IMR-90 (cell line): ENCODE measurements at regions not wholly inside any gene's neighbourhood (a gene's known extent, or its start where the extent isn't known, plus 50 kb on each side); places are given as distances from the start of the nearest gene placed in this dataset.

Source experiments
- CTCF ChIP-seq: conservative IDR thresholded peaks from 2 replicates; pipeline ENCODE4 v1.5.1; 2012; ENCODE audit warnings: mild to moderate bottlenecking, low read depth, low read length, improper control_type of control experiment
- ELK1 ChIP-seq: fragments of 150-350 bp; IDR thresholded peaks from 2 replicates; pipeline ENCODE4 v1.6.1; 2016; ENCODE audit warnings: low read depth, mild to moderate bottlenecking, low read length, moderate library complexity, borderline replicate concordance
- MXI1 ChIP-seq: IDR thresholded peaks from 2 replicates; pipeline ENCODE4 v1.6.1; 2012; ENCODE audit warnings: low read depth, mild to moderate bottlenecking, low read length, moderate library complexity, borderline replicate concordance
- NFE2L2 ChIP-seq: fragments of 150-350 bp; IDR thresholded peaks from 2 replicates; pipeline ENCODE4 v1.6.1; 2016; ENCODE audit warnings: low read depth, mild to moderate bottlenecking, low read length
- POLR2A ChIP-seq: IDR thresholded peaks from 2 replicates; pipeline ENCODE4 v1.6.1; 2012; ENCODE audit warnings: mild to moderate bottlenecking, low read depth, low read length
- RAD21 ChIP-seq: IDR thresholded peaks from 2 replicates; pipeline ENCODE4 v1.6.1; 2012; ENCODE audit warnings: low read length, improper control_type of control experiment
- SMC3 ChIP-seq: fragments of 150-350 bp; IDR thresholded peaks from 2 replicates; pipeline ENCODE4 v1.6.1; 2016; ENCODE audit warnings: low read depth, mild to moderate bottlenecking, antibody characterized with exemption, low read length, moderate library complexity
- USF2 ChIP-seq: fragments of 150-350 bp; IDR thresholded peaks from 2 replicates; pipeline ENCODE4 v1.6.1; 2017; ENCODE audit warnings: mild to moderate bottlenecking, antibody characterized with exemption, low read length, low read depth

- TF ChIP-seq CTCF = no peak
- no peak for TF ChIP-seq POLR2A
- TF ChIP-seq SMC3 = no peak
- no peak for TF ChIP-seq USF2
- no peak for TF ChIP-seq MXI1
- TF ChIP-seq RAD21 = no peak
- no peak for TF ChIP-seq NFE2L2
- no peak for TF ChIP-seq ELK1
Observed at GRCh38 chr2:7517851-7518250, 600.6 kb downstream of the RNF144A start.
